ENCODE measurements at regions not wholly inside any gene's neighbourhood (a gene's known extent, or its start where the extent isn't known, plus 50 kb on each side); places are given as distances from the start of the nearest gene placed in this dataset.

DNA sequence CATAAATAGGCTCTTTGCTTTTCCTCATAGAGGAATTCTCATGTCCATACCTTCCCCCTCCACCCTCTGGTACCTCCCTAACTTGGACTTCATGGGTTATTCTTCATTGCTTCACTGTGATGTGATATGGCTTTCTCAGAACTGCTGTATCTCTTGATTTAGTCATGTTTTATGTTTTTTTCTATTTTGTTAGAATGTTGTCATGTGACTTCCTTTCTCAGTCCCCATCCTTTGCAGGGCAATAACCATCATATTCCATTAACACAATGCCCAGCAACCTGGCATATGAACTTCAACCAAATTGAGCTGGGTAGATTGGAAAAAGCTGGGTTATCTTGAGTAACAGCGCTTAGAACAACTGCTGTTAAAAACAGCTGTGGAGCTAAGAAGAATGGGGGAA, 190.9 kb upstream of the PRSS16 start:
- Histone ChIP-seq H3K9ac (ENCODE audit: control insufficient read depth, extremely low read depth, insufficient read depth, low read length) (no peak overlapping the region), H4K20me1 (ENCODE audit: control insufficient read depth, extremely low read depth, insufficient read depth, low read length) (no peaks in the 10 kb centered on the region), H3K9me1 (ENCODE audit: control insufficient read depth, extremely low read depth, insufficient read depth, low read length) (no peaks in the 10 kb centered on the region), H3K4me2 (ENCODE audit: control insufficient read depth, extremely low read depth, insufficient read depth, low read depth, low read length) (no peak overlapping the region), H3K79me2 (ENCODE audit: control insufficient read depth, insufficient read depth, low read length) (no peaks in the 10 kb centered on the region), H3K27me3 (ENCODE audit: control insufficient read depth, extremely low read depth, insufficient read depth, low read length) (no peaks in the 10 kb centered on the region), H3K4me1 (ENCODE audit: control insufficient read depth, extremely low read depth, insufficient read depth, low read length) (no peaks in the 10 kb centered on the region), H3K4me3 (ENCODE audit: control insufficient read depth in 2 of 3, extremely low read depth in 1 of 3, insufficient read depth in 2 of 3, low read depth in 1 of 3, low read length in 3 of 3) (no peak overlapping the region), H2AFZ (ENCODE audit: control insufficient read depth, low read length) (no peak overlapping the region), H3K27ac (ENCODE audit: control insufficient read depth, insufficient read depth, low read length) (no peak overlapping the region), H3K36me3 (ENCODE audit: control insufficient read depth in 2 of 2, extremely low read depth in 1 of 2, insufficient read depth in 2 of 2, low read length in 2 of 2) (no peaks in the 10 kb centered on the region), H3K9me3 (ENCODE audit: control insufficient read depth, low read depth, low read length) (no peaks in the 10 kb centered on the region)
- TF ChIP-seq, protein P1, sequence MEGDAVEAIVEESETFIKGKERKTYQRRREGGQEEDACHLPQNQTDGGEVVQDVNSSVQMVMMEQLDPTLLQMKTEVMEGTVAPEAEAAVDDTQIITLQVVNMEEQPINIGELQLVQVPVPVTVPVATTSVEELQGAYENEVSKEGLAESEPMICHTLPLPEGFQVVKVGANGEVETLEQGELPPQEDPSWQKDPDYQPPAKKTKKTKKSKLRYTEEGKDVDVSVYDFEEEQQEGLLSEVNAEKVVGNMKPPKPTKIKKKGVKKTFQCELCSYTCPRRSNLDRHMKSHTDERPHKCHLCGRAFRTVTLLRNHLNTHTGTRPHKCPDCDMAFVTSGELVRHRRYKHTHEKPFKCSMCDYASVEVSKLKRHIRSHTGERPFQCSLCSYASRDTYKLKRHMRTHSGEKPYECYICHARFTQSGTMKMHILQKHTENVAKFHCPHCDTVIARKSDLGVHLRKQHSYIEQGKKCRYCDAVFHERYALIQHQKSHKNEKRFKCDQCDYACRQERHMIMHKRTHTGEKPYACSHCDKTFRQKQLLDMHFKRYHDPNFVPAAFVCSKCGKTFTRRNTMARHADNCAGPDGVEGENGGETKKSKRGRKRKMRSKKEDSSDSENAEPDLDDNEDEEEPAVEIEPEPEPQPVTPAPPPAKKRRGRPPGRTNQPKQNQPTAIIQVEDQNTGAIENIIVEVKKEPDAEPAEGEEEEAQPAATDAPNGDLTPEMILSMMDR (optimal IDR thresholded peaks at IDR 0.05 in 1 of 3, IDR thresholded peaks at IDR 0.05 in 1 of 3, conservative IDR thresholded peaks at IDR 0.05 in 1 of 3; ENCODE audit: extremely low read depth in 1 of 3, insufficient read depth in 2 of 3, low read length in 3 of 3) = no peak
- no peak for TF ChIP-seq EZH2 (IDR thresholded peaks at IDR 0.05; ENCODE audit: low read length)
- FAIRE-seq (no peak), DNase-seq (ENCODE audit: low read depth, low spot score) (no peak)
- dilution Hi-C loops (cut with MboI; ENCODE audit: extremely low pct_ligation_motif_present, low sequenced_read_pairs) = no loop called here

DNA sequence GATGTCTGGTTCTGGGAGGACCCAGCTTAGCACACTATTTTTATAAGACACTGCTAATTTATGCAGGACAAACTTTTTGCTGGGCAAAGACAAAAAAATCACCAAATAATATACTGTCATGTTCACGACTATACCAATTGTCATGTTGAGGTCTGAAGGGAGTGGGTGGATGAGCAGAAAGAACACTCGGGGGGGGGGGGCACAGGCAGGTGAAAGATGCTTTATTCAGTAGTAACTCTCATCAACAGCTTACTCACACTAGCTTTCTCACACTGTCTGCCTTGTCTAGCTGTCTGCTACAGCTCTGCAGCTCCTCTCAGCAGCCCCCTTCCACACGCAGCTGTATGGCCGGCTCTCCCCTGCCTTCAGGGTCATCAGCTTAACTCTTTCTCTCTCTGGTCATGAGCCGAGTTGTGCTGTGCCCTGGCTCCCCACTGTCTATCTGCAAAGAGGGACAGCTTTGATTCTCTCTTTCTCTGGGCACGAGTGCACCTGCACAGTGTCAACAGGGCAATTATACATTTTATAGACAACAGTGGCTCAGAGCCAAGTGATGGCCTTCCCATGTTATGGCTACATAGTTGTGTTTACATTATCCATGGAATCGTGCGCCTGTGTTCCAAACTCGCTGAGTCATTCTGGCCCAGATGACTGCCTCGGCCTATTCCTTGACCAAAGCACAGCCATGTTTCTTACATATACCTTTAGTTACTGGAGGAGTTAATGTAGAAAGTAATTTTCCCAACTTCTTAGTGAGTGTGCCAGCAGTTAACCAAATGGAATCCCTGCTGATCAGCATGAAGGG, 187.7 kb upstream of the PRSS16 start:
- Histone ChIP-seq H3K27ac (ENCODE audit: control insufficient read depth, insufficient read depth, low read length) (no peak overlapping the region), H3K9me1 (ENCODE audit: control insufficient read depth, extremely low read depth, insufficient read depth, low read length) (no peaks in the 10 kb centered on the region), H3K9me3 (ENCODE audit: control insufficient read depth, low read depth, low read length) (no peaks in the 10 kb centered on the region), H4K20me1 (ENCODE audit: control insufficient read depth, extremely low read depth, insufficient read depth, low read length) (no peaks in the 10 kb centered on the region), H3K27me3 (ENCODE audit: control insufficient read depth, extremely low read depth, insufficient read depth, low read length) (no peaks in the 10 kb centered on the region), H3K9ac (ENCODE audit: control insufficient read depth, extremely low read depth, insufficient read depth, low read length) (no peak overlapping the region), H3K79me2 (ENCODE audit: control insufficient read depth, insufficient read depth, low read length) (no peaks in the 10 kb centered on the region), H3K36me3 (ENCODE audit: control insufficient read depth in 2 of 2, extremely low read depth in 1 of 2, insufficient read depth in 2 of 2, low read length in 2 of 2) (no peaks in the 10 kb centered on the region), H3K4me1 (ENCODE audit: control insufficient read depth, extremely low read depth, insufficient read depth, low read length) (peaks cover 8% of the 10 kb centered on the region), H3K4me3 (ENCODE audit: control insufficient read depth in 2 of 3, extremely low read depth in 1 of 3, insufficient read depth in 2 of 3, low read depth in 1 of 3, low read length in 3 of 3) (no peak overlapping the region), H2AFZ (ENCODE audit: control insufficient read depth, low read length) (no peak overlapping the region), H3K4me2 (ENCODE audit: control insufficient read depth, extremely low read depth, insufficient read depth, low read depth, low read length) (no peak overlapping the region)
- TF ChIP-seq EZH2 (IDR thresholded peaks at IDR 0.05; ENCODE audit: low read length) = no peak
- TF ChIP-seq, protein P1 (optimal IDR thresholded peaks at IDR 0.05 in 1 of 3, IDR thresholded peaks at IDR 0.05 in 1 of 3, conservative IDR thresholded peaks at IDR 0.05 in 1 of 3; ENCODE audit: extremely low read depth in 1 of 3, insufficient read depth in 2 of 3, low read length in 3 of 3) = no peak
- no peak for DNase-seq (ENCODE audit: low read depth, low spot score)
- FAIRE-seq = no peak
- dilution Hi-C loops (cut with MboI; ENCODE audit: extremely low pct_ligation_motif_present, low sequenced_read_pairs) = no loop called here
